HCT116 (cell line): ENCODE measurements at regions not wholly inside any gene's neighbourhood (a gene's known extent, or its start where the extent isn't known, plus 50 kb on each side); places are given as distances from the start of the nearest gene placed in this dataset.

Experiments
- EZH2 ChIP-seq: fragments of 200-600 bp; sonication (generic); IDR thresholded peaks from 2 replicates; pipeline ENCODE4 v1.6.1; 2017; ENCODE audit warnings: antibody characterized with exemption, mixed run types
- EZH2phosphoT487 ChIP-seq: fragments of 200-600 bp; IDR thresholded peaks from 2 replicates; pipeline ENCODE4 v1.6.1; 2018; ENCODE audit warnings: antibody characterized with exemption, borderline replicate concordance
- JUND ChIP-seq: IDR thresholded peaks from 2 replicates; pipeline ENCODE4 v1.6.1; 2012
- POLR2AphosphoS5 ChIP-seq: IDR thresholded peaks from 2 replicates; pipeline ENCODE4 v1.6.1; 2011; ENCODE audit warnings: mild to moderate bottlenecking, low read depth, low read length, moderate library complexity
- SIN3A ChIP-seq: IDR thresholded peaks from 2 replicates; pipeline ENCODE4 v1.6.1; 2012; ENCODE audit warnings: low read depth
- SRF ChIP-seq: IDR thresholded peaks from 2 replicates; pipeline ENCODE4 v1.6.1; 2012; ENCODE audit warnings: low read depth
- ZFX ChIP-seq: fragments of 450-650 bp; IDR thresholded peaks from 2 replicates; pipeline ENCODE4 v1.6.1; 2017
- TF ChIP-seq, protein P1 (sequence below), 3 experiments: fragments of 200-600 bp in 1 of 3; sonication (generic) in 1 of 3; IDR thresholded peaks in 2 of 3; conservative IDR thresholded peaks in 1 of 3; 2 replicates each; pipeline ENCODE4 v1.5.1; 2012 to 2017; ENCODE audit warnings: low read depth in 2 of 3, low read length in 2 of 3, antibody characterized with exemption in 1 of 3, borderline replicate concordance in 1 of 3, control low read depth in 1 of 3, mild to moderate bottlenecking in 1 of 3, mixed read lengths in 1 of 3, mixed run types in 1 of 3, moderate library complexity in 1 of 3; ENCODE audit not compliant: insufficient read depth in 1 of 3
- TF ChIP-seq, protein P2 (sequence below): IDR thresholded peaks from 2 replicates; pipeline ENCODE4 v1.6.1; 2011; ENCODE audit warnings: mild to moderate bottlenecking, low read length, moderate library complexity; ENCODE audit not compliant: insufficient replicate concordance; ENCODE audit errors: extremely low read depth

DNA sequence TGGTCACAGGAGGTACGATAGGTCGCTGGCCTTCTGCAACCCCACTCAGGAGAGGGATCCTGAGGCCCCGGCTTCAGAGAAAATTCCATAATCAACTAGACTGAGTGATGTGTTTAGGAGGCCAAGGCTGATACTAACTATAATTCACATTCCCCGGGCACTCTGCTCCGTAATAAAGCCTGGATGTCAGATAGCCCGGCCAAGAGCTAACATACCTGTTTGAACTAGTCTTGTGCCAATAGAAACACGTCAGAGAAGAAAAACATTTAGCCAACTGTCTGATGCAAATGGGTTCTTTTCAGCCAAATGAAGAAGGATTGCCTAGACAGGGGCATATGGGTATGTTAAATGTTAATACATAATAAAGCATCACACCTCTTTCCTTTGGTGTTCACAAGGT is 204.2 kb downstream of the TSHZ3 start:
- TF ChIP-seq, protein P1, sequence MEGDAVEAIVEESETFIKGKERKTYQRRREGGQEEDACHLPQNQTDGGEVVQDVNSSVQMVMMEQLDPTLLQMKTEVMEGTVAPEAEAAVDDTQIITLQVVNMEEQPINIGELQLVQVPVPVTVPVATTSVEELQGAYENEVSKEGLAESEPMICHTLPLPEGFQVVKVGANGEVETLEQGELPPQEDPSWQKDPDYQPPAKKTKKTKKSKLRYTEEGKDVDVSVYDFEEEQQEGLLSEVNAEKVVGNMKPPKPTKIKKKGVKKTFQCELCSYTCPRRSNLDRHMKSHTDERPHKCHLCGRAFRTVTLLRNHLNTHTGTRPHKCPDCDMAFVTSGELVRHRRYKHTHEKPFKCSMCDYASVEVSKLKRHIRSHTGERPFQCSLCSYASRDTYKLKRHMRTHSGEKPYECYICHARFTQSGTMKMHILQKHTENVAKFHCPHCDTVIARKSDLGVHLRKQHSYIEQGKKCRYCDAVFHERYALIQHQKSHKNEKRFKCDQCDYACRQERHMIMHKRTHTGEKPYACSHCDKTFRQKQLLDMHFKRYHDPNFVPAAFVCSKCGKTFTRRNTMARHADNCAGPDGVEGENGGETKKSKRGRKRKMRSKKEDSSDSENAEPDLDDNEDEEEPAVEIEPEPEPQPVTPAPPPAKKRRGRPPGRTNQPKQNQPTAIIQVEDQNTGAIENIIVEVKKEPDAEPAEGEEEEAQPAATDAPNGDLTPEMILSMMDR (IDR thresholded peaks at IDR 0.05 in 2 of 3, conservative IDR thresholded peaks at IDR 0.05 in 1 of 3; ENCODE audit: borderline replicate concordance in 1 of 3, insufficient read depth in 1 of 3, low read depth in 2 of 3, low read length in 2 of 3): no peak
- TF ChIP-seq EZH2phosphoT487: no peak
- no peak for TF ChIP-seq EZH2
- TF ChIP-seq ZFX: no peak
- TF ChIP-seq, protein P2, sequence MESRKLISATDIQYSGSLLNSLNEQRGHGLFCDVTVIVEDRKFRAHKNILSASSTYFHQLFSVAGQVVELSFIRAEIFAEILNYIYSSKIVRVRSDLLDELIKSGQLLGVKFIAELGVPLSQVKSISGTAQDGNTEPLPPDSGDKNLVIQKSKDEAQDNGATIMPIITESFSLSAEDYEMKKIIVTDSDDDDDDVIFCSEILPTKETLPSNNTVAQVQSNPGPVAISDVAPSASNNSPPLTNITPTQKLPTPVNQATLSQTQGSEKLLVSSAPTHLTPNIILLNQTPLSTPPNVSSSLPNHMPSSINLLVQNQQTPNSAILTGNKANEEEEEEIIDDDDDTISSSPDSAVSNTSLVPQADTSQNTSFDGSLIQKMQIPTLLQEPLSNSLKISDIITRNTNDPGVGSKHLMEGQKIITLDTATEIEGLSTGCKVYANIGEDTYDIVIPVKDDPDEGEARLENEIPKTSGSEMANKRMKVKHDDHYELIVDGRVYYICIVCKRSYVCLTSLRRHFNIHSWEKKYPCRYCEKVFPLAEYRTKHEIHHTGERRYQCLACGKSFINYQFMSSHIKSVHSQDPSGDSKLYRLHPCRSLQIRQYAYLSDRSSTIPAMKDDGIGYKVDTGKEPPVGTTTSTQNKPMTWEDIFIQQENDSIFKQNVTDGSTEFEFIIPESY: no peak
- TF ChIP-seq SIN3A: no peak
- TF ChIP-seq JUND: no peak
- TF ChIP-seq SRF: no peak
- no peak for TF ChIP-seq POLR2AphosphoS5
